Testis (tissue), 2 donors: ENCODE measurements at regions not wholly inside any gene's neighbourhood (a gene's known extent, or its start where the extent isn't known, plus 50 kb on each side); places are given as distances from the start of the nearest gene placed in this dataset.

Experiments used
- POLR2A ChIP-seq: fragments of 450-650 bp; IDR thresholded peaks from one replicate; pipeline ENCODE4 v1.6.1; 2017; ENCODE audit warnings: antibody characterized with exemption, mild to moderate bottlenecking, moderate library complexity
- TF ChIP-seq, protein P1 (sequence below), 3 experiments: fragments of 450-650 bp in 2 of 3; fragments of 200-600 bp in 1 of 3; sonication (generic) in 1 of 3; IDR thresholded peaks; one replicate each; pipeline ENCODE4 v1.5.1; 2016 to 2019; ENCODE audit warnings: antibody characterized with exemption in 3 of 3, mild to moderate bottlenecking in 2 of 3, moderate library complexity in 1 of 3

DNA sequence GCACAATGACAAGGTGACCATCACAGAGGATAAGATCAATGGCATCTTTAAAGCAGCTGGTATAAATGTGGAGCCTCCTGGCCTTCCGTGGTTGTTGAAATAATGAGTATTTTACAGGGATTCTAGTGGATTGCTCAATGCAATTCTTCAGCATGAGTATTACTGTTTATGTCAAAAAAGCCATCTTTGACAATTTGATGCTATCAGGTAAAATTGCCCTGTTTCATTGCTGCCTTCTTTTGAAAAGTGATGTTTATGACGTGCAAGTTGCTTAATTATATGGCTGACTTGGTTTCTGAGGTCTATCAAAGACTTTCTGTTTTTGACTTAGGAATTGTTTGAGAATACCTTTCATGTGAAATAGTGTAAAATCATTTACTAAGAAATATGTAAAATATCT, 237.2 kb downstream of the PARP8 start:
- TF ChIP-seq, protein P1, sequence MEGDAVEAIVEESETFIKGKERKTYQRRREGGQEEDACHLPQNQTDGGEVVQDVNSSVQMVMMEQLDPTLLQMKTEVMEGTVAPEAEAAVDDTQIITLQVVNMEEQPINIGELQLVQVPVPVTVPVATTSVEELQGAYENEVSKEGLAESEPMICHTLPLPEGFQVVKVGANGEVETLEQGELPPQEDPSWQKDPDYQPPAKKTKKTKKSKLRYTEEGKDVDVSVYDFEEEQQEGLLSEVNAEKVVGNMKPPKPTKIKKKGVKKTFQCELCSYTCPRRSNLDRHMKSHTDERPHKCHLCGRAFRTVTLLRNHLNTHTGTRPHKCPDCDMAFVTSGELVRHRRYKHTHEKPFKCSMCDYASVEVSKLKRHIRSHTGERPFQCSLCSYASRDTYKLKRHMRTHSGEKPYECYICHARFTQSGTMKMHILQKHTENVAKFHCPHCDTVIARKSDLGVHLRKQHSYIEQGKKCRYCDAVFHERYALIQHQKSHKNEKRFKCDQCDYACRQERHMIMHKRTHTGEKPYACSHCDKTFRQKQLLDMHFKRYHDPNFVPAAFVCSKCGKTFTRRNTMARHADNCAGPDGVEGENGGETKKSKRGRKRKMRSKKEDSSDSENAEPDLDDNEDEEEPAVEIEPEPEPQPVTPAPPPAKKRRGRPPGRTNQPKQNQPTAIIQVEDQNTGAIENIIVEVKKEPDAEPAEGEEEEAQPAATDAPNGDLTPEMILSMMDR (IDR thresholded peaks at IDR 0.05), result no peak
- TF ChIP-seq POLR2A, result no peak
